ENCODE measurements at regions not wholly inside any gene's neighbourhood (a gene's known extent, or its start where the extent isn't known, plus 50 kb on each side); places are given as distances from the start of the nearest gene placed in this dataset.

GRCh38 chr5:34606101-34606500 is 50.0 kb upstream of the RAI14 start:
- no peak overlapping the region for H3K27ac ChIP-seq (ENCODE audit: low read length)
- no peaks in the 10 kb centered on the region for H3K27me3 ChIP-seq (ENCODE audit: low read depth, low read length)
- H3K36me3 ChIP-seq (ENCODE audit: control insufficient read depth in 1 of 2, insufficient read depth in 2 of 2, low read length in 2 of 2), result no peaks in the 10 kb centered on the region
- H3K4me1 ChIP-seq (ENCODE audit: control insufficient read depth in 1 of 2, insufficient read depth in 2 of 2, low read length in 2 of 2), result peaks cover 0 to 8% of the 10 kb centered on the region in 2 donors
- no peak overlapping the region for H3K4me3 ChIP-seq (ENCODE audit: low read depth in 1 of 2, low read length in 2 of 2)
- no peaks in the 10 kb centered on the region for H3K9me3 ChIP-seq (ENCODE audit: control insufficient read depth in 1 of 2, low read length in 2 of 2)
